Endodermal cell (in vitro differentiated cells): ENCODE measurements at regions not wholly inside any gene's neighbourhood (a gene's known extent, or its start where the extent isn't known, plus 50 kb on each side); places are given as distances from the start of the nearest gene placed in this dataset.

Source experiments
- DNase-seq: peaks from one replicate; pipeline ENCODE4 v3.0.0-alpha.2; 2017
- H3K27ac ChIP-seq: 2 replicates; pipeline ENCODE4 v1.5.1; 2013; ENCODE audit warnings: mild to moderate bottlenecking, low read depth, low read length, moderate library complexity
- H3K27me3 ChIP-seq: 2 replicates; pipeline ENCODE4 v1.6.1; 2013; ENCODE audit warnings: mild to moderate bottlenecking, low read length, moderate library complexity; ENCODE audit not compliant: insufficient read depth, control insufficient read depth, poor library complexity, severe bottlenecking
- H3K36me3 ChIP-seq: 2 replicates; pipeline ENCODE4 v1.7.0; 2013; ENCODE audit warnings: mild to moderate bottlenecking, low read length, moderate library complexity; ENCODE audit not compliant: control insufficient read depth, insufficient read depth
- H3K4me1 ChIP-seq: one replicate; pipeline ENCODE4 v1.7.0; 2013; ENCODE audit warnings: low read length; ENCODE audit not compliant: control insufficient read depth, insufficient read depth
- H3K4me3 ChIP-seq: 2 replicates; pipeline ENCODE4 v1.5.1; 2013; ENCODE audit warnings: mild to moderate bottlenecking, low read length, moderate library complexity
- H3K9ac ChIP-seq: 2 replicates; pipeline ENCODE4 v1.6.1; 2013; ENCODE audit warnings: mild to moderate bottlenecking, low read length, moderate library complexity; ENCODE audit not compliant: poor library complexity, severe bottlenecking; ENCODE audit errors: extremely low read depth
- H3K9me3 ChIP-seq: 2 replicates; pipeline ENCODE4 v1.6.1; 2013; ENCODE audit warnings: mild to moderate bottlenecking, low read length, moderate library complexity; ENCODE audit not compliant: control insufficient read depth
- H3K27ac Mint-ChIP-seq: 2 replicates; pipeline ENCODE4 v1.8.0; 2020; ENCODE audit warnings: mixed read lengths
- H3K27me3 Mint-ChIP-seq: 2 replicates; pipeline ENCODE4 v1.8.0; 2021; ENCODE audit warnings: mild to moderate bottlenecking, mixed read lengths; ENCODE audit not compliant: insufficient read depth
- H3K36me3 Mint-ChIP-seq: 2 replicates; pipeline ENCODE4 v1.8.0; 2020; ENCODE audit warnings: low read depth, mixed read lengths
- H3K4me1 Mint-ChIP-seq: 2 replicates; pipeline ENCODE4 v1.8.0; 2020; ENCODE audit warnings: mixed read lengths
- H3K4me3 Mint-ChIP-seq: 2 replicates; pipeline ENCODE4 v1.8.0; 2020; ENCODE audit warnings: mild to moderate bottlenecking, moderate library complexity, mixed read lengths
- H3K9me3 Mint-ChIP-seq: 2 replicates; pipeline ENCODE4 v1.8.0; 2020; ENCODE audit warnings: mild to moderate bottlenecking, mixed read lengths
- CTCF ChIP-seq: fragments of 200-600 bp; sonication (generic); conservative IDR thresholded peaks from 2 replicates; pipeline ENCODE4 v1.5.0; 2021; ENCODE audit warnings: antibody characterized with exemption, mild to moderate bottlenecking
- WGBS, 2 experiments: methylation state at CpG; one replicate each; pipeline versions ENCODE4 v1.1.5 to v1.1.7; 2013; ENCODE audit warnings: missing lambda C conversion rate in 2 of 2, mixed read lengths in 1 of 2; ENCODE audit not compliant: insufficient coverage in 1 of 2, insufficient read length in 1 of 2; 5-methylcytosine and 5-hydroxymethylcytosine counted together

GRCh38 chr15:49742381-49742780 lies 121.5 kb downstream of the DTWD1 start:
- Histone ChIP-seq H3K27ac (no peak overlapping the region), H3K27me3 (no peaks in the 10 kb centered on the region), H3K36me3 (no peaks in the 10 kb centered on the region), H3K9ac (no peak overlapping the region), H3K9me3 (no peaks in the 10 kb centered on the region), H3K4me3 (no peak overlapping the region), H3K4me1 (peaks cover 6% of the 10 kb centered on the region)
- no peak for DNase-seq
- Mint-ChIP-seq H3K27ac (no peak overlapping the region), H3K9me3 (no peaks in the 10 kb centered on the region), H3K27me3 (peaks cover 1% of the 10 kb centered on the region), H3K36me3 (no peaks in the 10 kb centered on the region), H3K4me3 (no peak overlapping the region), H3K4me1 (peaks cover 11% of the 10 kb centered on the region)
- WGBS, 2 experiments = 86 to 100% methylated on average over 1 to 3 of the region's 3 CpGs
- no peak for TF ChIP-seq CTCF

GRCh38 chr15:49747340-49747739 lies 126.5 kb downstream of the DTWD1 start:
- Histone ChIP-seq H3K4me1 (peaks cover 5% of the 10 kb centered on the region), H3K36me3 (no peaks in the 10 kb centered on the region), H3K4me3 (no peak overlapping the region), H3K9me3 (no peaks in the 10 kb centered on the region), H3K9ac (no peak overlapping the region), H3K27me3 (no peaks in the 10 kb centered on the region), H3K27ac (no peak overlapping the region)
- TF ChIP-seq CTCF = no peak
- Mint-ChIP-seq H3K4me1 (peaks cover 5% of the 10 kb centered on the region), H3K36me3 (no peaks in the 10 kb centered on the region), H3K4me3 (no peak overlapping the region), H3K27ac (no peak overlapping the region), H3K9me3 (no peaks in the 10 kb centered on the region), H3K27me3 (peaks cover 1% of the 10 kb centered on the region)
- 88 to 95% methylated on average over 1 of the region's 1 CpG for WGBS, 2 experiments
- no peak for DNase-seq

GRCh38 chr15:49748791-49749190 lies 127.9 kb downstream of the DTWD1 start:
- Mint-ChIP-seq H3K36me3 (no peaks in the 10 kb centered on the region), H3K27ac (no peak overlapping the region), H3K9me3 (no peaks in the 10 kb centered on the region), H3K27me3 (peaks cover 1% of the 10 kb centered on the region), H3K4me1 (no peaks in the 10 kb centered on the region), H3K4me3 (no peak overlapping the region)
- no peak for DNase-seq
- Histone ChIP-seq H3K4me1 (no peaks in the 10 kb centered on the region), H3K27ac (no peak overlapping the region), H3K36me3 (no peaks in the 10 kb centered on the region), H3K4me3 (no peak overlapping the region), H3K9me3 (no peaks in the 10 kb centered on the region), H3K9ac (no peak overlapping the region), H3K27me3 (no peaks in the 10 kb centered on the region)
- no peak for TF ChIP-seq CTCF
- 95% methylated on average over 1 of the region's 2 CpGs; no CpG with 5 or more reads in 1 of the 2 experiments for WGBS, 2 experiments
